Natural killer cell (primary cell): ENCODE measurements at regions not wholly inside any gene's neighbourhood (a gene's known extent, or its start where the extent isn't known, plus 50 kb on each side); places are given as distances from the start of the nearest gene placed in this dataset.

Experiments used
- ATAC-seq, 3 donors: fragments of 150-1000 bp in 2 of 3; fragments of 200-7000 bp in 1 of 3; cut with Tn5 transposase; 1 replicate in 1 of 3; 2 replicates in 2 of 3; pipeline ENCODE4 v1.10.0; 2021; ENCODE audit warnings: mild to moderate bottlenecking in 2 of 3, moderate library complexity in 2 of 3
- DNase-seq, 2 donors: peaks; one replicate each; pipeline versions ENCODE4 v3.0.0 to v3.0.0-alpha.2; 2013 to 2021; ENCODE audit warnings: mixed read lengths in 1 of 2
- H3K27ac ChIP-seq: one replicate; pipeline ENCODE4 v1.5.1; 2013; ENCODE audit warnings: mild to moderate bottlenecking, low read length
- H3K27me3 ChIP-seq: one replicate; pipeline ENCODE4 v1.6.1; 2013; ENCODE audit warnings: low read length; ENCODE audit not compliant: control insufficient read depth, insufficient read depth
- H3K36me3 ChIP-seq: one replicate; pipeline ENCODE4 v1.6.1; 2013; ENCODE audit warnings: low read length; ENCODE audit not compliant: control insufficient read depth, insufficient read depth
- H3K4me1 ChIP-seq: one replicate; pipeline ENCODE4 v1.6.1; 2013; ENCODE audit warnings: low read length; ENCODE audit not compliant: control insufficient read depth, insufficient read depth
- H3K4me3 ChIP-seq: one replicate; pipeline ENCODE4 v1.5.1; 2013; ENCODE audit warnings: low read length
- H3K9me3 ChIP-seq: one replicate; pipeline ENCODE4 v1.6.1; 2013; ENCODE audit warnings: low read length; ENCODE audit not compliant: control insufficient read depth, insufficient read depth
- H3K27ac Mint-ChIP-seq, 2 donors: one replicate each; pipeline ENCODE4 v1.8.0; 2022; ENCODE audit warnings: mild to moderate bottlenecking in 2 of 2, mixed read lengths in 2 of 2, moderate library complexity in 1 of 2
- H3K27me3 Mint-ChIP-seq, 2 donors: one replicate each; pipeline ENCODE4 v1.8.0; 2022; ENCODE audit warnings: low read depth in 2 of 2, mixed read lengths in 2 of 2
- H3K36me3 Mint-ChIP-seq: one replicate; pipeline ENCODE4 v1.8.0; 2022; ENCODE audit warnings: mixed read lengths
- H3K4me1 Mint-ChIP-seq, 2 donors: one replicate each; pipeline ENCODE4 v1.8.0; 2022; ENCODE audit warnings: mixed read lengths in 2 of 2
- H3K4me3 Mint-ChIP-seq: one replicate; pipeline ENCODE4 v1.8.0; 2022; ENCODE audit warnings: mild to moderate bottlenecking, moderate library complexity, mixed read lengths
- H3K9me3 Mint-ChIP-seq, 2 donors: one replicate each; pipeline ENCODE4 v1.8.0; 2022; ENCODE audit warnings: mixed read lengths in 2 of 2
- CTCF ChIP-seq: fragments of 200-600 bp; IDR thresholded peaks from one replicate; pipeline ENCODE4 v1.8.0; 2022; ENCODE audit warnings: antibody characterized with exemption
- WGBS: methylation state at CpG from one replicate; pipeline ENCODE4 v1.1.7; 2013; ENCODE audit warnings: missing lambda C conversion rate; ENCODE audit not compliant: insufficient coverage; 5-methylcytosine and 5-hydroxymethylcytosine counted together
- intact Hi-C: fragments of 100-400 bp; cut with micrococcal nuclease; formaldehyde crosslinking; loops from one replicate; pipeline ENCODE4 v1.14.2; 2022

- 84% methylated on average over 2 of the region's 2 CpGs for WGBS
These were observed 186.6 kb upstream of the PDE1C start for GRCh38 chr7:32256811-32257210.

GRCh38 chr7:32256376-32256775 lies 186.2 kb upstream of the PDE1C start:
- Mint-ChIP-seq H3K27ac (no peak overlapping the region), H3K4me3 (no peak overlapping the region), H3K4me1 (no peaks in the 10 kb centered on the region), H3K27me3 (peaks cover 0 to 3% of the 10 kb centered on the region in 2 donors), H3K36me3 (no peaks in the 10 kb centered on the region), H3K9me3 (no peaks in the 10 kb centered on the region)
- no peak for ATAC-seq
- no peak for TF ChIP-seq CTCF
- Histone ChIP-seq H3K27me3 (no peaks in the 10 kb centered on the region), H3K36me3 (no peaks in the 10 kb centered on the region), H3K27ac (no peak overlapping the region), H3K4me1 (no peaks in the 10 kb centered on the region), H3K4me3 (no peak overlapping the region), H3K9me3 (no peaks in the 10 kb centered on the region)
- WGBS: 83% methylated on average over 2 of the region's 2 CpGs
- intact Hi-C loops: no loop called here
- DNase-seq: no peak

More at GRCh38 chr7:32256811-32257210, 186.6 kb upstream of the PDE1C start:
- Histone ChIP-seq H3K36me3 (no peaks in the 10 kb centered on the region), H3K4me1 (no peaks in the 10 kb centered on the region), H3K9me3 (no peaks in the 10 kb centered on the region), H3K27me3 (no peaks in the 10 kb centered on the region), H3K4me3 (no peak overlapping the region), H3K27ac (no peak overlapping the region)
- no peaks in the 10 kb centered on the region for H3K36me3 Mint-ChIP-seq
- intact Hi-C loops: no loop called here
- no peaks in the 10 kb centered on the region for H3K9me3 Mint-ChIP-seq
- DNase-seq (no peak), ATAC-seq (no peak)
- no peak overlapping the region for H3K27ac Mint-ChIP-seq
- H3K4me3 Mint-ChIP-seq: no peak overlapping the region
- H3K4me1 Mint-ChIP-seq: no peaks in the 10 kb centered on the region
- TF ChIP-seq CTCF: no peak
- H3K27me3 Mint-ChIP-seq: peaks cover 0 to 2% of the 10 kb centered on the region in 2 donors

GRCh38 chr7:32255036-32255435 lies 184.8 kb upstream of the PDE1C start:
- intact Hi-C loops: no loop called here
- no peak for TF ChIP-seq CTCF
- Mint-ChIP-seq H3K4me3 (no peak overlapping the region), H3K27ac (no peak overlapping the region), H3K27me3 (peaks cover 0 to 4% of the 10 kb centered on the region in 2 donors), H3K9me3 (no peaks in the 10 kb centered on the region), H3K36me3 (no peaks in the 10 kb centered on the region), H3K4me1 (no peaks in the 10 kb centered on the region)
- Histone ChIP-seq H3K9me3 (no peaks in the 10 kb centered on the region), H3K27ac (no peak overlapping the region), H3K4me1 (no peaks in the 10 kb centered on the region), H3K4me3 (no peak overlapping the region), H3K27me3 (no peaks in the 10 kb centered on the region), H3K36me3 (no peaks in the 10 kb centered on the region)
- no peak for ATAC-seq
- no peak for DNase-seq
- WGBS: 78% methylated on average over 6 of the region's 6 CpGs

GRCh38 chr7:32253299-32253698 lies 183.1 kb upstream of the PDE1C start:
- WGBS: 96% methylated on average over 3 of the region's 3 CpGs
- Mint-ChIP-seq H3K4me3 (no peak overlapping the region), H3K36me3 (no peaks in the 10 kb centered on the region), H3K9me3 (peaks cover 0 to 2% of the 10 kb centered on the region in 2 donors), H3K4me1 (no peaks in the 10 kb centered on the region), H3K27me3 (peaks cover 0 to 7% of the 10 kb centered on the region in 2 donors), H3K27ac (no peak overlapping the region)
- no peak for TF ChIP-seq CTCF
- Histone ChIP-seq H3K27me3 (no peaks in the 10 kb centered on the region), H3K36me3 (no peaks in the 10 kb centered on the region), H3K9me3 (no peaks in the 10 kb centered on the region), H3K27ac (no peak overlapping the region), H3K4me3 (no peak overlapping the region), H3K4me1 (no peaks in the 10 kb centered on the region)
- intact Hi-C loops: no loop called here
- DNase-seq (no peak), ATAC-seq (no peak)
